ENCODE measurements at regions not wholly inside any gene's neighbourhood (a gene's known extent, or its start where the extent isn't known, plus 50 kb on each side); places are given as distances from the start of the nearest gene placed in this dataset.

GRCh38 chr4:58590722-58591121 lies 1480.5 kb upstream of the IGFBP7 start:
- Histone ChIP-seq H3K79me2 (ENCODE audit: control insufficient read depth, insufficient read depth, low read length) (no peaks in the 10 kb centered on the region), H3K4me1 (ENCODE audit: control insufficient read depth, insufficient read depth, low read length) (no peaks in the 10 kb centered on the region), H3K4me2 (ENCODE audit: control insufficient read depth, insufficient read depth) (no peak overlapping the region), H3K9me3 (replicated peaks; ENCODE audit: control insufficient read depth, insufficient read depth, low read length) (no peaks in the 10 kb centered on the region), H3K36me3 (ENCODE audit: control insufficient read depth in 2 of 2, insufficient read depth in 2 of 2, low read length in 1 of 2) (no peaks in the 10 kb centered on the region), H3K4me3 (no peak overlapping the region), H3K27ac (ENCODE audit: control insufficient read depth, insufficient read depth) (no peak overlapping the region), H3K9ac (ENCODE audit: control insufficient read depth, insufficient read depth, low read length) (no peak overlapping the region), H4K20me1 (ENCODE audit: control insufficient read depth, insufficient read depth) (no peaks in the 10 kb centered on the region), H3K27me3 (replicated peaks in 1 of 2; ENCODE audit: control insufficient read depth in 2 of 2, insufficient read depth in 2 of 2, low read length in 1 of 2) (no peaks in the 10 kb centered on the region), H2AFZ (ENCODE audit: control insufficient read depth, low read depth, low read length) (no peak overlapping the region)
- ATAC-seq (peak; percentile 85), FAIRE-seq (no peak), DNase-seq (ENCODE audit: low read depth, low spot score) (no peak)
- ChIA-PET RAD21 (ENCODE audit: unreplicated experiment) (interaction anchor here (1.8 to 2.2 kb wide), 2 partner anchors 10 to 11 kb away, joined by 5 to 7 read pairs; no protein-coding TSS in a partner anchor), SMC1A (ENCODE audit: uncharacterized antibody, unreplicated experiment) (interaction anchor here (1.0 to 2.6 kb wide), 3 partner anchors 9 to 25 kb away, joined by 5 to 8 read pairs (median 8); no protein-coding TSS in a partner anchor), CTCF (interaction anchor here (1.8 kb wide), 1 partner anchor 10 kb away, joined by 6 read pairs; no protein-coding TSS in a partner anchor), POLR2A (interaction anchor here (0.6 to 1.2 kb wide), 2 partner anchors 10 to 88 kb away, joined by 3 to 4 read pairs; no protein-coding TSS in a partner anchor)
- WGBS (ENCODE audit: insufficient coverage, insufficient replicate concordance, low lambda C conversion rate, missing lambda C conversion rate): 0% methylated on average over 2 of the region's 2 CpGs
- BruUV-seq (replicated peaks): no TSS peak
- intact Hi-C loops (cut with micrococcal nuclease; ENCODE audit: unreplicated experiment) (no loop called here), in situ Hi-C loops (cut with MboI) (no loop called here)
- TF ChIP-seq NR2F1 (conservative IDR thresholded peaks at IDR 0.05) (peak; percentile 45; the same call in 1 of the 2 replicates), PAX8 (IDR thresholded peaks at IDR 0.05) (no peak), MTA2 (IDR thresholded peaks at IDR 0.05; ENCODE audit: low read depth) (0 out of 2 replicates have a peak, but pooled peaks have one; percentile 25), BCL3 (IDR thresholded peaks at IDR 0.05; ENCODE audit: borderline replicate concordance, insufficient read depth, low read depth, low read length, poor library complexity, severe bottlenecking) (no peak), RELB (IDR thresholded peaks at IDR 0.05; ENCODE audit: low read depth) (peak; percentile 49; the same call in 1 of the 2 replicates)

Data from GM12878 (cell line).